Retina (tissue), 1 donor: ENCODE measurements at regions not wholly inside any gene's neighbourhood (a gene's known extent, or its start where the extent isn't known, plus 50 kb on each side); places are given as distances from the start of the nearest gene placed in this dataset.
"Not testable (repeated sequence)": the region's sequence is repeated elsewhere in the genome, so short reads cannot be mapped to it uniquely, and the experiment has no call there.

Experiments used
- DNase-seq: peaks from one replicate; pipeline ENCODE4 v3.0.0-alpha.2; 2016

GRCh38 chr16:86946981-86947380 is 368.6 kb downstream of the FOXL1 start:
- DNase-seq, result no peak

GRCh38 chr16:86948046-86948445 is 369.1 kb downstream of the C16orf95 start:
- DNase-seq, result no peak

- DNase-seq, result no peak
These were observed 368.1 kb downstream of the C16orf95 start for GRCh38 chr16:86949116-86949515.

GRCh38 chr16:86949630-86950029 is 367.6 kb downstream of the C16orf95 start:
- no peak for DNase-seq

GRCh38 chr16:86951041-86951822 is 366.0 kb downstream of the C16orf95 start:
- no peak for DNase-seq

- no peak for DNase-seq
These were observed 365.2 kb downstream of the C16orf95 start for GRCh38 chr16:86951831-86952598.

GRCh38 chr16:86952769-86953168 is 364.4 kb downstream of the C16orf95 start:
- no peak for DNase-seq

- peak; percentile 66 for DNase-seq
These were observed 363.4 kb downstream of the C16orf95 start for GRCh38 chr16:86953631-86954391.

GRCh38 chr16:86955136-86955855 is 361.9 kb downstream of the C16orf95 start:
- DNase-seq, result no peak

GRCh38 chr16:86956437-86956836 is 360.8 kb downstream of the C16orf95 start:
- DNase-seq, result no peak

GRCh38 chr16:86957662-86958198 is 359.5 kb downstream of the C16orf95 start:
- DNase-seq, result not testable (repeated sequence)

GRCh38 chr16:86958423-86958822 is 358.8 kb downstream of the C16orf95 start:
- DNase-seq, result no peak

GRCh38 chr16:86959091-86959651 is 358.0 kb downstream of the C16orf95 start:
- peak; percentile 45 for DNase-seq

GRCh38 chr16:86959729-86960128 is 357.5 kb downstream of the C16orf95 start:
- no peak for DNase-seq

- peak; percentile 70 for DNase-seq
These were observed 356.9 kb downstream of the C16orf95 start for GRCh38 chr16:86960266-86960665.

GRCh38 chr16:86961171-86961601 is 356.0 kb downstream of the C16orf95 start:
- DNase-seq, result peak; percentile 70

- DNase-seq, result no peak
These were observed 354.9 kb downstream of the C16orf95 start for GRCh38 chr16:86962259-86962658.

GRCh38 chr16:86962913-86963312 is 354.3 kb downstream of the C16orf95 start:
- no peak for DNase-seq

GRCh38 chr16:86963600-86964575 is 353.3 kb downstream of the C16orf95 start:
- no peak for DNase-seq

GRCh38 chr16:86964796-86965241 is 352.4 kb downstream of the C16orf95 start:
- DNase-seq, result no peak

GRCh38 chr16:86965331-86965730 is 351.9 kb downstream of the C16orf95 start:
- no peak for DNase-seq
